ENCODE measurements at regions not wholly inside any gene's neighbourhood (a gene's known extent, or its start where the extent isn't known, plus 50 kb on each side); places are given as distances from the start of the nearest gene placed in this dataset.

DNA sequence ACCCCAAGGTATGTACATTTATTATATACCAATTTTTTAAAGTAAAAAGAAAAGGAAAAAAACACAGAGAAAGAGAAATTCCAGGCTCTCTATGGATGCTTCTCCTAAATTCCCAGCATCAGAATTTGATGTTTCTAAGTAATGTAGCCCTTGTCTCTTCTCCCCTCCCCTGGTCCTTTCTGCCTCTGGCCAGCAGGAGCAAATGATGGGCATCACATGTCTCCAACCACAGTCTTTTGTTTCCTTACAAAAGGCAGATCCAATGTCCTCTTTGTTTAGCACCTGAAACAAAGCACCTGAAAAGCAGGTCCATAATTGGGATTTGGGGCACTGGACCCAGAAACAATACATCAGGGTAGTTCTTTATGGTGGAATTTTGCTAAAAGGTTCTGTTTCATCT, 50.4 kb upstream of the APC start:
- DNase-seq (ENCODE audit: low read depth in 1 of 2, low spot score in 1 of 2) = no peak
- Histone ChIP-seq H3K4me3 (no peak overlapping the region), H3K27me3 (no peaks in the 10 kb centered on the region), H3K36me3 (no peaks in the 10 kb centered on the region), H3K4me1 (ENCODE audit: low read depth) (peaks cover 6% of the 10 kb centered on the region), H3K27ac (no peak overlapping the region), H3K9me3 (ENCODE audit: low read depth) (no peaks in the 10 kb centered on the region)
- TF ChIP-seq, protein P1, sequence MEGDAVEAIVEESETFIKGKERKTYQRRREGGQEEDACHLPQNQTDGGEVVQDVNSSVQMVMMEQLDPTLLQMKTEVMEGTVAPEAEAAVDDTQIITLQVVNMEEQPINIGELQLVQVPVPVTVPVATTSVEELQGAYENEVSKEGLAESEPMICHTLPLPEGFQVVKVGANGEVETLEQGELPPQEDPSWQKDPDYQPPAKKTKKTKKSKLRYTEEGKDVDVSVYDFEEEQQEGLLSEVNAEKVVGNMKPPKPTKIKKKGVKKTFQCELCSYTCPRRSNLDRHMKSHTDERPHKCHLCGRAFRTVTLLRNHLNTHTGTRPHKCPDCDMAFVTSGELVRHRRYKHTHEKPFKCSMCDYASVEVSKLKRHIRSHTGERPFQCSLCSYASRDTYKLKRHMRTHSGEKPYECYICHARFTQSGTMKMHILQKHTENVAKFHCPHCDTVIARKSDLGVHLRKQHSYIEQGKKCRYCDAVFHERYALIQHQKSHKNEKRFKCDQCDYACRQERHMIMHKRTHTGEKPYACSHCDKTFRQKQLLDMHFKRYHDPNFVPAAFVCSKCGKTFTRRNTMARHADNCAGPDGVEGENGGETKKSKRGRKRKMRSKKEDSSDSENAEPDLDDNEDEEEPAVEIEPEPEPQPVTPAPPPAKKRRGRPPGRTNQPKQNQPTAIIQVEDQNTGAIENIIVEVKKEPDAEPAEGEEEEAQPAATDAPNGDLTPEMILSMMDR (IDR thresholded peaks at IDR 0.05; ENCODE audit: low read depth, low read length) = no peak

All from cardiac muscle cell (in vitro differentiated cells and primary cell).